IMR-90 (cell line): ENCODE measurements at regions not wholly inside any gene's neighbourhood (a gene's known extent, or its start where the extent isn't known, plus 50 kb on each side); places are given as distances from the start of the nearest gene placed in this dataset.

Experiments used
- ATAC-seq: fragments of 200-7000 bp; cut with Tn5 transposase; 2 replicates; pipeline ENCODE4 v1.9.1; 2020; ENCODE audit warnings: low read depth, mild to moderate bottlenecking, moderate library complexity
- BruUV-seq: library from RNA; stranded (reverse); fragments of 400-500 nt; replicated peaks from 2 replicates; lab custom pipeline; 2021; lab: Mats Ljungman, UMichigan
- CTCF ChIA-PET: fragments of 300-600 bp; formaldehyde crosslinking; extraction: SDS; loops from one replicate; lab custom pipeline; 2021; ENCODE audit warnings: antibody characterized with exemption; lab: Yijun Ruan, JAX
- POLR2A ChIA-PET: fragments of 300-600 bp; sonication (Branson Sonifier 250); formaldehyde crosslinking; loops from one replicate; lab custom pipeline; 2022; ENCODE audit warnings: antibody characterized with exemption; ENCODE audit not compliant: unreplicated experiment; lab: Charles Lee
- DNase-seq: peaks from one replicate; pipeline ENCODE4 v3.0.0; 2013
- H2AFZ ChIP-seq: replicated peaks from 2 replicates; pipeline ENCODE3; 2013; ENCODE audit warnings: low read length, mild to moderate bottlenecking; ENCODE audit not compliant: poor library complexity
- H2AK5ac ChIP-seq: 2 replicates; pipeline ENCODE4 v1.6.1; 2013; ENCODE audit warnings: low read depth, low read length, inconsistent platforms
- H2AK9ac ChIP-seq: replicated peaks from 2 replicates; pipeline ENCODE3; 2013; ENCODE audit warnings: mild to moderate bottlenecking, low read depth, low read length, moderate library complexity; ENCODE audit not compliant: poor library complexity
- H2BK120ac ChIP-seq: 2 replicates; pipeline ENCODE4 v1.6.1; 2013; ENCODE audit warnings: low read depth, low read length, inconsistent platforms
- H2BK15ac ChIP-seq: 3 replicates; pipeline ENCODE4 v1.6.1; 2013; ENCODE audit warnings: low read depth, low read length, inconsistent platforms
- H2BK20ac ChIP-seq: 2 replicates; pipeline ENCODE4 v1.6.1; 2013; ENCODE audit warnings: low read depth, mild to moderate bottlenecking, inconsistent platforms, low read length, moderate library complexity
- H2BK5ac ChIP-seq: 2 replicates; pipeline ENCODE4 v1.6.1; 2013; ENCODE audit warnings: mild to moderate bottlenecking, low read depth, low read length, inconsistent platforms; ENCODE audit not compliant: poor library complexity, severe bottlenecking
- H3K14ac ChIP-seq: replicated peaks from 2 replicates; pipeline ENCODE4 v1.6.1; 2013; ENCODE audit warnings: low read depth, low read length, inconsistent platforms
- H3K18ac ChIP-seq: 2 replicates; pipeline ENCODE4 v1.6.1; 2013; ENCODE audit warnings: low read depth, low read length, control low read depth
- H3K23ac ChIP-seq: 2 replicates; pipeline ENCODE4 v1.6.1; 2013; ENCODE audit warnings: low read depth, low read length, inconsistent platforms
- H3K27ac ChIP-seq: 2 replicates; pipeline ENCODE4 v1.5.1; 2013; ENCODE audit warnings: mild to moderate bottlenecking, control low read depth, low read length; ENCODE audit not compliant: insufficient read depth
- H3K27me3 ChIP-seq: 2 replicates; pipeline ENCODE4 v1.6.1; 2013; ENCODE audit warnings: low read length; ENCODE audit not compliant: control insufficient read depth, insufficient read depth
- H3K36me3 ChIP-seq: 2 replicates; pipeline ENCODE4 v1.6.1; 2013; ENCODE audit warnings: low read length, mixed read lengths; ENCODE audit not compliant: control insufficient read depth, insufficient read depth
- H3K4ac ChIP-seq: 2 replicates; pipeline ENCODE4 v1.6.1; 2013; ENCODE audit warnings: low read depth, low read length, inconsistent platforms
- H3K4me1 ChIP-seq: 2 replicates; pipeline ENCODE4 v1.6.1; 2013; ENCODE audit warnings: low read length, mixed read lengths; ENCODE audit not compliant: control insufficient read depth, insufficient read depth
- H3K4me2 ChIP-seq: 2 replicates; pipeline ENCODE4 v1.6.1; 2013; ENCODE audit warnings: low read depth, mild to moderate bottlenecking, control low read depth, low read length, moderate library complexity
- H3K4me3 ChIP-seq: 2 replicates; pipeline ENCODE4 v1.5.1; 2013; ENCODE audit warnings: low read depth, mild to moderate bottlenecking, control low read depth, low read length, moderate library complexity; ENCODE audit not compliant: insufficient read depth
- H3K56ac ChIP-seq: 2 replicates; pipeline ENCODE4 v1.6.1; 2013; ENCODE audit warnings: low read length, inconsistent platforms; ENCODE audit not compliant: insufficient read depth; ENCODE audit errors: extremely low read depth
- H3K79me1 ChIP-seq, 2 experiments: 2 replicates each; pipeline ENCODE4 v1.6.1; 2013; ENCODE audit warnings: low read length in 2 of 2, inconsistent platforms in 1 of 2, low read depth in 1 of 2
- H3K9ac ChIP-seq: 2 replicates; pipeline ENCODE4 v1.6.1; 2013; ENCODE audit warnings: low read depth, low read length, control low read depth
- H3K9me1 ChIP-seq: 2 replicates; pipeline ENCODE4 v1.6.1; 2013; ENCODE audit warnings: low read length, inconsistent platforms; ENCODE audit not compliant: insufficient read depth
- H3K9me3 ChIP-seq: 2 replicates; pipeline ENCODE4 v1.6.1; 2013; ENCODE audit warnings: low read length; ENCODE audit not compliant: control insufficient read depth, insufficient read depth
- H4K20me1 ChIP-seq: 2 replicates; pipeline ENCODE4 v1.6.1; 2013; ENCODE audit warnings: low read length, inconsistent platforms; ENCODE audit not compliant: insufficient read depth
- H4K5ac ChIP-seq: 2 replicates; pipeline ENCODE4 v1.6.1; 2013; ENCODE audit warnings: mild to moderate bottlenecking, low read depth, low read length, control low read depth
- H4K8ac ChIP-seq, 2 experiments: 2 replicates each; pipeline ENCODE4 v1.6.1; 2013; ENCODE audit warnings: low read depth in 2 of 2, low read length in 2 of 2, control low read depth in 1 of 2, inconsistent platforms in 1 of 2
- H4K91ac ChIP-seq: 2 replicates; pipeline ENCODE4 v1.6.1; 2013; ENCODE audit warnings: low read depth, low read length, inconsistent platforms; ENCODE audit not compliant: insufficient read depth
- BHLHE40 ChIP-seq: fragments of 150-350 bp; IDR thresholded peaks from 2 replicates; pipeline ENCODE4 v1.6.1; 2016; ENCODE audit warnings: mild to moderate bottlenecking, low read depth, low read length
- CEBPB ChIP-seq: IDR thresholded peaks from 2 replicates; pipeline ENCODE4 v1.6.1; 2012; ENCODE audit warnings: low read depth, low read length, improper control_type of control experiment
- CHD1 ChIP-seq: IDR thresholded peaks from 2 replicates; pipeline ENCODE4 v1.6.1; 2012; ENCODE audit warnings: low read depth, low read length, improper control_type of control experiment
- CTCF ChIP-seq: conservative IDR thresholded peaks from 2 replicates; pipeline ENCODE4 v1.5.1; 2012; ENCODE audit warnings: mild to moderate bottlenecking, low read depth, low read length, improper control_type of control experiment
- FOS ChIP-seq: fragments of 150-350 bp; IDR thresholded peaks from 2 replicates; pipeline ENCODE4 v1.6.1; 2016; ENCODE audit warnings: low read depth, low read length
- MXI1 ChIP-seq: IDR thresholded peaks from 2 replicates; pipeline ENCODE4 v1.6.1; 2012; ENCODE audit warnings: low read depth, mild to moderate bottlenecking, low read length, moderate library complexity, borderline replicate concordance
- USF2 ChIP-seq: fragments of 150-350 bp; IDR thresholded peaks from 2 replicates; pipeline ENCODE4 v1.6.1; 2017; ENCODE audit warnings: mild to moderate bottlenecking, antibody characterized with exemption, low read length, low read depth
- WGBS, 2 experiments: methylation state at CpG; one replicate each; pipeline versions ENCODE4 v1.1.5 to v1.1.7; 2013; ENCODE audit warnings: missing lambda C conversion rate in 2 of 2; ENCODE audit not compliant: insufficient read length in 1 of 2; ENCODE audit errors: extremely low coverage in 2 of 2; 5-methylcytosine and 5-hydroxymethylcytosine counted together
- dilution Hi-C: fragments of 300-500 bp; cut with HindIII; formaldehyde crosslinking; loops from one replicate; pipeline ENCODE4 v1.14.3; 2018; ENCODE audit warnings: low sequenced_read_pairs; ENCODE audit not compliant: unreplicated experiment
- in situ Hi-C: fragments of 300-500 bp; cut with MboI; formaldehyde crosslinking; loops from 3 replicates; pipeline ENCODE4 v1.14.3; 2019; ENCODE audit warnings: low sequenced_read_pairs, inconsistent platforms, mixed read lengths
- intact Hi-C: fragments of 100-400 bp; cut with micrococcal nuclease; formaldehyde crosslinking; loops from 2 replicates; pipeline ENCODE4 v1.10.0; 2022

GRCh38 chr5:1983919-1984695 is 101.4 kb upstream of the IRX4 start:
- dilution Hi-C loops: no loop called here

More at GRCh38 chr5:1983919-1984695, 101.4 kb upstream of the IRX4 start:
- Histone ChIP-seq H3K4me2 (no peak overlapping the region), H3K4me3 (no peak overlapping the region), H3K9me3 (no peaks in the 10 kb centered on the region; the same call in 1 of the 2 replicates), H2BK20ac (no peak overlapping the region), H3K27ac (no peak overlapping the region), H3K36me3 (no peaks in the 10 kb centered on the region), H2BK15ac (no peak overlapping the region), H2AFZ (no peak overlapping the region), H3K18ac (no peak overlapping the region), H2AK9ac (no peak overlapping the region), H2AK5ac (no peak overlapping the region), H3K4me1 (no peaks in the 10 kb centered on the region), H3K23ac (no peak overlapping the region), H2BK120ac (no peak overlapping the region), H3K27me3 (no peaks in the 10 kb centered on the region), H4K20me1 (no peaks in the 10 kb centered on the region), H3K4ac (no peak overlapping the region), H3K14ac (no peak overlapping the region), H3K9ac (no peak overlapping the region), H4K91ac (no peak overlapping the region), H2BK5ac (no peak overlapping the region), H3K79me1 (no peaks in the 10 kb centered on the region), H3K9me1 (no peaks in the 10 kb centered on the region), H4K8ac (no peak overlapping the region), H4K5ac (no peak overlapping the region), H3K56ac (no peak overlapping the region)
- intact Hi-C loops: no loop called here
- DNase-seq (no peak), ATAC-seq (no peak)
- no TSS peak for BruUV-seq
- in situ Hi-C loops: no loop called here
- TF ChIP-seq CTCF (no peak), BHLHE40 (no peak), FOS (no peak), CHD1 (no peak), MXI1 (no peak), USF2 (no peak), CEBPB (no peak)
- ChIA-PET CTCF (no interaction called here), POLR2A (no interaction called here)
- WGBS, 2 experiments: 78% methylated on average over 6 of the region's 11 CpGs; no CpG with 5 or more reads in 1 of the 2 experiments
